ENCODE measurements at regions not wholly inside any gene's neighbourhood (a gene's known extent, or its start where the extent isn't known, plus 50 kb on each side); places are given as distances from the start of the nearest gene placed in this dataset.

DNA sequence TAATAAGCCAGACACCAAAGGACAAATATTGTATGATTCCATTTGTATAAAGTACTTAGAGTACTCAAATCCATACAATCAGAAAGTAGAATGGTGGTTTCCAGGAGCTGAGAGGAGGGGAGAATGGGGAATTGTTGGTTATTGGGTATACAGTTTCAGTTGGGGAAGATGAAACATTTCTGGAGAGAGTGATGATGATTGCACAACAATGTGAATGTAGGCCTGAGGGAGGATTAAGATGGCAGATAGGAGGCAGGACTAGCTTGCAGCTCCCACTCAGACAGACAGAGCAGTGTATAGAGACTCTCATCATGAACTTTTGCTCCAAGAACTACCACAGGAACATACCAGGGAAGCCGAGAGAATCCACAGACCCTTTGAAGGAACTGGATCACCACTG lies 75.7 kb upstream of the PAK3 start:
- Histone ChIP-seq H3K27ac (no peak overlapping the region), H3K27me3 (no peaks in the 10 kb centered on the region), H3K4me1 (no peaks in the 10 kb centered on the region), H3K9me3 (no peaks in the 10 kb centered on the region), H3K36me3 (no peaks in the 10 kb centered on the region), H3K4me3 (no peak overlapping the region)
- intact Hi-C loops (cut with DNase I), result no loop called here
- TF ChIP-seq, protein P1, sequence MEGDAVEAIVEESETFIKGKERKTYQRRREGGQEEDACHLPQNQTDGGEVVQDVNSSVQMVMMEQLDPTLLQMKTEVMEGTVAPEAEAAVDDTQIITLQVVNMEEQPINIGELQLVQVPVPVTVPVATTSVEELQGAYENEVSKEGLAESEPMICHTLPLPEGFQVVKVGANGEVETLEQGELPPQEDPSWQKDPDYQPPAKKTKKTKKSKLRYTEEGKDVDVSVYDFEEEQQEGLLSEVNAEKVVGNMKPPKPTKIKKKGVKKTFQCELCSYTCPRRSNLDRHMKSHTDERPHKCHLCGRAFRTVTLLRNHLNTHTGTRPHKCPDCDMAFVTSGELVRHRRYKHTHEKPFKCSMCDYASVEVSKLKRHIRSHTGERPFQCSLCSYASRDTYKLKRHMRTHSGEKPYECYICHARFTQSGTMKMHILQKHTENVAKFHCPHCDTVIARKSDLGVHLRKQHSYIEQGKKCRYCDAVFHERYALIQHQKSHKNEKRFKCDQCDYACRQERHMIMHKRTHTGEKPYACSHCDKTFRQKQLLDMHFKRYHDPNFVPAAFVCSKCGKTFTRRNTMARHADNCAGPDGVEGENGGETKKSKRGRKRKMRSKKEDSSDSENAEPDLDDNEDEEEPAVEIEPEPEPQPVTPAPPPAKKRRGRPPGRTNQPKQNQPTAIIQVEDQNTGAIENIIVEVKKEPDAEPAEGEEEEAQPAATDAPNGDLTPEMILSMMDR (IDR thresholded peaks at IDR 0.05), result no peak
- DNase-seq (ENCODE audit: low spot score in 2 of 2), result no peak

DNA sequence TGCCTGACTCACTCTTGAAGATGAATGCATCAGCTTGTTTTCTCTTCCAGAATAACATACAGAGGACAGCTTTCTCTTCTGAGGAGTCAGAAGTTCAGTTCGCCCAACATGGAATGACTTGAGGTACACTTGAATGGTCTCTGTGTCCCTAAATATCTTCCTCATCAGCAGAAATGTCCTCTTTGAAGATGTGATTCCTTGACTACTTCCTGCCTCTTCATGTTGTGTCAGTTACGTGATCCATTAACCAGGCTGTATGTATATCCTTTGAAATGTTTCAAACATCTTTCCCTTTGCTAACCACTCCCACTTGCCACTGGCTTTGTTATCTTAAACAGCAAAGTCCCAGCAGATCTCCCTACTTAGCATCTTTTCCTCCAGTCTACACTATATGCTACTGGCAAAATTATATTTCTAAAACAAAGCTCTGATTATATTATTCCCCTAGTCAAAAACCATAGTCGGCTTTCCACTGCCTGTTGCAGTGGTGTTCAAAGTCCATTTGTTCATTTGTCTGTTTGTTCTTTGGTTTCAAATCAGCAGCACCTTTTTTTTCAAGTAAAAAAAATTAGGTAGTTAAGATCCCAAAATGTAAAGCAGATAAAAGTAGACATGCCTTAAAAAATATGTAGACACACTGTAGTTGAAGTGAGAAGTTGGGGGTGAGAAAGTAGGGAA lies 82.1 kb upstream of the PAK3 start:
- no peak for DNase-seq (ENCODE audit: low spot score in 2 of 2)
- Histone ChIP-seq H3K27ac (no peak overlapping the region), H3K4me1 (no peaks in the 10 kb centered on the region), H3K27me3 (no peaks in the 10 kb centered on the region), H3K36me3 (no peaks in the 10 kb centered on the region), H3K9me3 (no peaks in the 10 kb centered on the region), H3K4me3 (no peak overlapping the region)
- TF ChIP-seq, protein P1 (IDR thresholded peaks at IDR 0.05), result no peak
- intact Hi-C loops (cut with DNase I), result no loop called here

DNA sequence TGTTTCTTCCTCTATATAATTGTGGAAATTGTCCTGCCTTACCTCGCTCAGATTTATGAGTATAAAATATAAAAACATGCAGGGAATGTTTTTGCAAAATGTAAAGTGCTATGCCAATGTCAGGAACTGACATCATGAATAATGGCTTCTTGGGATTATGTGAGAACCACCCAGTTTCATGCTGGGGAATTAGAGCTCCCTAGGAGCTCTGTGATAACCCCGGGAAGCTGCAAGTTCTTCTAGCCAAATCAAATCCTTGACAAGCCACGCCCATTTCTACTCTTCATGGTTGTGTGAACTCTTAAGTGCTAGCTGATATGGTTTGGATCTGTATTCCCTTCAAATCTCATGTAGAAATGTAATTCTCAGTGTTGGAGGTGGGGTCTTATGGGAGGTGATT lies 85.9 kb upstream of the PAK3 start:
- Histone ChIP-seq H3K27me3 (no peaks in the 10 kb centered on the region), H3K4me3 (no peak overlapping the region), H3K4me1 (no peaks in the 10 kb centered on the region), H3K27ac (no peak overlapping the region), H3K36me3 (no peaks in the 10 kb centered on the region), H3K9me3 (no peaks in the 10 kb centered on the region)
- TF ChIP-seq, protein P1 (IDR thresholded peaks at IDR 0.05), result no peak
- DNase-seq (ENCODE audit: low spot score in 2 of 2), result no peak
- intact Hi-C loops (cut with DNase I), result no loop called here

DNA sequence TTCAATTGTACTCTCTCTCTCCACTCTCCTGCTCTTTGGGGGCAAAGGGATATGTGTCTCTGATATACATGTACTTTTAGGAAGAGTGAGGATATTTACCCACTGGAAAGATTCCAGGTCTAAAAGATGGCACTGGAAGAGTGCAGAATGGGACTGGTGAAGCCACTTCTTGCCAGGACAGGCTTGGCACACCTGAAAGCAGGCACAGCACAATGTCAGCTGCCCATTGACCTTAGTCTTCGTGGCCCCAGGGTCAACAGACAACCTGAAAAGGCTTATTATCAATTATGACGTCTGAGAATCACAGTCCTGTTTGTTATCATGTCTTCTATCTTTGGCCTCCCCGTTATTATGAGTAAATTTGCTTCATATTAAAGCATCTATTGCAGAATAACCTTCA lies 86.7 kb upstream of the PAK3 start:
- intact Hi-C loops (cut with DNase I), result no loop called here
- no peak overlapping the region for H3K27ac ChIP-seq
- H3K27me3 ChIP-seq, result no peaks in the 10 kb centered on the region
- H3K36me3 ChIP-seq, result no peaks in the 10 kb centered on the region
- H3K4me3 ChIP-seq, result no peak overlapping the region
- TF ChIP-seq, protein P1 (IDR thresholded peaks at IDR 0.05), result no peak
- H3K9me3 ChIP-seq, result no peaks in the 10 kb centered on the region
- no peaks in the 10 kb centered on the region for H3K4me1 ChIP-seq
- DNase-seq (ENCODE audit: low spot score in 2 of 2), result no peak

DNA sequence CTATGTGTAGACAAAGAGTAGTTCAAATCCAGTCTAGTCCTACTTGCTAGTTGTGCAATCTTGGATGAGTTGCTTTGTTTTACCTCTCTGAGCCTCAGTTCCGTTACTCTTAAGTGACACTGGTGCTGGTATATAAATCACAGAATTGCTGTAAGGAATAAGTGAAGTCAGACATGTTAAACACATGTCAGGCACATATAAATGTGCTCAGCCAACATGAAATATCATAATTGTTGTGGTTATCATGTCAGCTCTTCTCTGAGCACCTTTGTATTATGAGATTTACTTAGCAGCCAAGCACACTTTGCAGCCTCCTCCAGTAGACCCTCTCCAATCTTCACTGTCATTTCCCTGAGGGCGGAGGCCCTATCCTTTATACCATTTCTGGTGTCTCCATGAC lies 87.9 kb upstream of the PAK3 start:
- Histone ChIP-seq H3K36me3 (no peaks in the 10 kb centered on the region), H3K27ac (no peak overlapping the region), H3K27me3 (no peaks in the 10 kb centered on the region), H3K4me3 (no peak overlapping the region), H3K9me3 (no peaks in the 10 kb centered on the region), H3K4me1 (no peaks in the 10 kb centered on the region)
- no peak for DNase-seq (ENCODE audit: low spot score in 2 of 2)
- TF ChIP-seq, protein P1 (IDR thresholded peaks at IDR 0.05), result no peak
- intact Hi-C loops (cut with DNase I), result no loop called here

DNA sequence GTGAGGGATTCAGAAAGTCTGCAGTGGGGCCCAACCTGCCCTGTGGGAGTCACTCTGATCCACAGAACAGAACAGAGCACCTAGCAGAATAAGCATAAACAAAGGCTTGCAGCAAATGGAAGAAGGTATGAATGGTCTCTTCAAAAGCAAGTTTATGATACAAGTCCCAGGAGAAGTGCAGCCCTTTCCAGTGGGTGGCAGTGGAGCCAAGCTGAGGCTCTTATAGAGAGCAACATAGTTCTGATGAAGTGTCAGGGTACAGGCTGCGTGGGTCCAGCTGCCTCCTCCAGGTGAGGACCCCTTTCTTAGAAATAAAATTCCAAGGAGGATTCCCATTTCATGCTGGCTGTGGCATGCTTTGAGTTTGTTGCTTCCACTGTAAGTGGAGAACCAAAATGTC lies 88.8 kb upstream of the PAK3 start:
- Histone ChIP-seq H3K27ac (no peak overlapping the region), H3K36me3 (no peaks in the 10 kb centered on the region), H3K27me3 (no peaks in the 10 kb centered on the region), H3K4me3 (no peak overlapping the region), H3K9me3 (no peaks in the 10 kb centered on the region), H3K4me1 (no peaks in the 10 kb centered on the region)
- TF ChIP-seq, protein P1 (IDR thresholded peaks at IDR 0.05), result no peak
- no peak for DNase-seq (ENCODE audit: low spot score in 2 of 2)
- intact Hi-C loops (cut with DNase I), result no loop called here
